HG02938 (cell line): ENCODE measurements at regions not wholly inside any gene's neighbourhood (a gene's known extent, or its start where the extent isn't known, plus 50 kb on each side); places are given as distances from the start of the nearest gene placed in this dataset.
"Not testable (repeated sequence)": the region's sequence is repeated elsewhere in the genome, so short reads cannot be mapped to it uniquely, and the experiment has no call there.

Source experiments
- ATAC-seq: cut with Tn5 transposase; IDR thresholded peaks from one replicate; pipeline ENCODE4 v1.9.1; 2021; ENCODE audit warnings: mild to moderate bottlenecking, moderate library complexity; ENCODE audit not compliant: unreplicated experiment

GRCh38 chr1:190665045-190665444, 187.4 kb upstream of the BRINP3 start:
- no peak for ATAC-seq

GRCh38 chr1:190667914-190668313, 190.2 kb upstream of the BRINP3 start:
- no peak for ATAC-seq

- ATAC-seq = no peak
Measured at GRCh38 chr1:190679044-190679443, 201.4 kb upstream of the BRINP3 start.

- no peak for ATAC-seq
Measured at GRCh38 chr1:190679454-190679853, 201.8 kb upstream of the BRINP3 start.

- ATAC-seq = no peak
Measured at GRCh38 chr1:190679983-190680382, 202.3 kb upstream of the BRINP3 start.

- no peak for ATAC-seq
Measured at GRCh38 chr1:190685676-190686075, 208.0 kb upstream of the BRINP3 start.

GRCh38 chr1:190688096-190688495, 210.4 kb upstream of the BRINP3 start:
- ATAC-seq = no peak

GRCh38 chr1:190698488-190698887, 220.8 kb upstream of the BRINP3 start:
- ATAC-seq = not testable (repeated sequence)

- ATAC-seq = no peak
Measured at GRCh38 chr1:190699165-190699564, 221.5 kb upstream of the BRINP3 start.

- ATAC-seq = no peak
Measured at GRCh38 chr1:190708418-190709057, 230.9 kb upstream of the BRINP3 start.

GRCh38 chr1:190711069-190711468, 233.4 kb upstream of the BRINP3 start:
- no peak for ATAC-seq

- no peak for ATAC-seq
Measured at GRCh38 chr1:190717055-190717454, 239.4 kb upstream of the BRINP3 start.

GRCh38 chr1:190736971-190737590, 259.4 kb upstream of the BRINP3 start:
- ATAC-seq = no peak

- no peak for ATAC-seq
Measured at GRCh38 chr1:190738317-190738716, 260.7 kb upstream of the BRINP3 start.

- ATAC-seq = no peak
Measured at GRCh38 chr1:190739926-190740325, 262.3 kb upstream of the BRINP3 start.

- ATAC-seq = no peak
Measured at GRCh38 chr1:190747704-190748103, 270.0 kb upstream of the BRINP3 start.

- no peak for ATAC-seq
Measured at GRCh38 chr1:190752131-190752530, 274.5 kb upstream of the BRINP3 start.

- no peak for ATAC-seq
Measured at GRCh38 chr1:190754666-190755065, 277.0 kb upstream of the BRINP3 start.

- ATAC-seq = peak; percentile 98
Measured at GRCh38 chr1:190759807-190760206, 282.1 kb upstream of the BRINP3 start.

- ATAC-seq = no peak
Measured at GRCh38 chr1:190762325-190762724, 284.7 kb upstream of the BRINP3 start.

GRCh38 chr1:190792873-190793272, 315.2 kb upstream of the BRINP3 start:
- no peak for ATAC-seq

- no peak for ATAC-seq
Measured at GRCh38 chr1:190807629-190808028, 330.0 kb upstream of the BRINP3 start.

- no peak for ATAC-seq
Measured at GRCh38 chr1:190808035-190808434, 330.4 kb upstream of the BRINP3 start.
